VCaP (cell line): ENCODE measurements at regions not wholly inside any gene's neighbourhood (a gene's known extent, or its start where the extent isn't known, plus 50 kb on each side); places are given as distances from the start of the nearest gene placed in this dataset.

Experiments
- H3K27ac ChIP-seq: fragments of 450-650 bp; 2 replicates; pipeline ENCODE4 v1.5.1; 2017
- TF ChIP-seq, protein P1 (sequence below): fragments of 450-650 bp; conservative IDR thresholded peaks from 2 replicates; pipeline ENCODE4 v1.5.1; 2017; ENCODE audit warnings: mild to moderate bottlenecking, moderate library complexity

DNA sequence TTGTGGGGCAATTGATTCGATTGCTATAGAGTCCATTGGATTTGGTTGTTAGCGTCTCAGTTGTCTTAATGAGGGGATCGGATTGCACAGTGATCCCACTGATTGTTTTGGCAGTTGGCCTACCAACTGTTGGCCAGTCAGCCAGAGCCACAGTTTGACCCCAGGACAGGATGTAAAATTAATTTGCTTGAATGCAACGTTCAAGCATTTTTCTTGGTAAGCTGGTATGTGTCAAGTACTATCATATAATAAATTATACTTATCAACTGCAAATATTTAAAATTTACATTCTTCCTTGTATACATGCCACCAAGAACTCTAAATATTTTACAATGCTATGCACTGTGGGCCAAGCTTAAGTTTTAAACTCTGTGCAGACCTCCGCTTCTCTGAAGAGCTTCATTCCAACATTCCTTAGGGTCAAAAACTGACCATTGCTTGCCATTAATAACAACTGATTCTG, 80.4 kb upstream of the OSMR start:
- TF ChIP-seq, protein P1, sequence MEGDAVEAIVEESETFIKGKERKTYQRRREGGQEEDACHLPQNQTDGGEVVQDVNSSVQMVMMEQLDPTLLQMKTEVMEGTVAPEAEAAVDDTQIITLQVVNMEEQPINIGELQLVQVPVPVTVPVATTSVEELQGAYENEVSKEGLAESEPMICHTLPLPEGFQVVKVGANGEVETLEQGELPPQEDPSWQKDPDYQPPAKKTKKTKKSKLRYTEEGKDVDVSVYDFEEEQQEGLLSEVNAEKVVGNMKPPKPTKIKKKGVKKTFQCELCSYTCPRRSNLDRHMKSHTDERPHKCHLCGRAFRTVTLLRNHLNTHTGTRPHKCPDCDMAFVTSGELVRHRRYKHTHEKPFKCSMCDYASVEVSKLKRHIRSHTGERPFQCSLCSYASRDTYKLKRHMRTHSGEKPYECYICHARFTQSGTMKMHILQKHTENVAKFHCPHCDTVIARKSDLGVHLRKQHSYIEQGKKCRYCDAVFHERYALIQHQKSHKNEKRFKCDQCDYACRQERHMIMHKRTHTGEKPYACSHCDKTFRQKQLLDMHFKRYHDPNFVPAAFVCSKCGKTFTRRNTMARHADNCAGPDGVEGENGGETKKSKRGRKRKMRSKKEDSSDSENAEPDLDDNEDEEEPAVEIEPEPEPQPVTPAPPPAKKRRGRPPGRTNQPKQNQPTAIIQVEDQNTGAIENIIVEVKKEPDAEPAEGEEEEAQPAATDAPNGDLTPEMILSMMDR, result no peak
- no peak overlapping the region for H3K27ac ChIP-seq

DNA sequence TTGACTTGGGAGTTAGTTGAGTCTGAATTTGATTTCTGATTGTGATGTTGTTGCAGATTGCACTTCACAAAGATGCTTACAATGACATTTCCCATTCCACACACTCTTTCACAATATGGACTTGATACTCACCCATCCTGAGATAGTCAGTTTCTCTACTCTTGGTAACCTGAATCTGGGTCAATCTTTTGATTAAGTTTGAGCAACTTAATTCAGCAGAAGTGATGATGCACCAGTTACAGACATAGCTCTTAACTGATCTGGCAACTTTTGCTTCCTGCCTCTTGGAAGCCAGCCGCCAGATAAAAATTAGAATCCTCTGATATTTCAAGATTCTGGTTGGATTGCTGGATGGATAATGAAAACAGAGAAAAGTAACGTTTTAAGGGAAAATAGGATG, 79.7 kb upstream of the OSMR start:
- TF ChIP-seq, protein P1, result no peak
- H3K27ac ChIP-seq, result no peak overlapping the region

DNA sequence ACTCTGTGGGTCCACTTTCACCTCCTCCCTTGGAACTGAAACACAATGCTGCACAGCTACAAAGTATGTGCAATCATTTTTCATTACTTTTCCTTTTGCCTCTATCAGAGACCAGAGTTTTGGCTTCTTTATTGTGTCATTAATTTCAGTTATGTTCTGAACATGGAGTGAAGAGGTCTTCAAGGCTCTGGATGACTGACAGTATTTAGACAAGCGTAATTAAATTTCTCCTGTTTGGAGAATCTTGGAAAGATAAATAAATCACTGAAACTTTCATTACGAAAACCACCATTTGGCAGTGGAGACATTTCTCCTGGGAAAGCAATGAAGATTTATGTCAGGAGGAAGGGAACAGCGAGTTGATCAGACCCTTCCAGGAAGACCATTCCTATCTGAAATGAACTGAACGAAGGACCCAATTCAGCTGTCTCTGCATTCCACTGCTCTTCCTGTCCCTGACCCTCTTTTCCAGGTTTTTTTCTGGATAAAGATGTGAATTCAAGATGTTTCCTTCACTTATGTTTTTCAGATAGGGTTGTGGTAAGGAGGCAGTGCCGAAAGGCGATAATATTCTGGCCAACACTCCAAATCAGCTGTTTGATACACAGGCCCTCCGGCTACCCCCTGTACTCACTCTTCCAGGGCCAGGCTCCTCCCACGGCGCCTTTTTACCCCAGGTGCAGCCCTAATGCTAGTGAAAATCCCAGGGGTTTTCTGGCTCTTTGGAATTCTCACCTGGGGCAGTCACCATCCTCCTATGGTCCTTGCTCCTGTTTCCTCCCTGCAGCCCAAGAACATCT, 77.2 kb upstream of the OSMR start:
- no peak overlapping the region for H3K27ac ChIP-seq
- TF ChIP-seq, protein P1, result no peak

DNA sequence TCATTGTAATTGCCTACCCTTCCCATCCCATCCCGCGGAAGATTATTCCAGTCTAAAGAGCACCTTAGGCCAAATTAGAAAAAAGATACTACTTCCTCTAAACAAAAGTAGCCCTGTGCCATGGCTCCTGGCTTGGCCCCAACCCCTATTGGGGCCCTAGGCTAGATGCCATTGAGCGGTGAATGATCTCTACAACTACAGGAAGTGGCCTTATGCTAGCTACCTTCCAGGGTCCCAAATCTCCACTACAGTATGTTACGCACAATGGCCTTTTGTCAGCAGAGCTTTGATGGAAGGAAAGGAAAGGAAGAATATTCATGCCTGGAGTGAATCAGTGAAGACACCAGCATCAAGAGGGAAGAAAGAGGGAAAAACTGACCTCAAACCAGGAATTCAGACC, 73.3 kb upstream of the OSMR start:
- H3K27ac ChIP-seq, result no peak overlapping the region
- TF ChIP-seq, protein P1, result no peak

DNA sequence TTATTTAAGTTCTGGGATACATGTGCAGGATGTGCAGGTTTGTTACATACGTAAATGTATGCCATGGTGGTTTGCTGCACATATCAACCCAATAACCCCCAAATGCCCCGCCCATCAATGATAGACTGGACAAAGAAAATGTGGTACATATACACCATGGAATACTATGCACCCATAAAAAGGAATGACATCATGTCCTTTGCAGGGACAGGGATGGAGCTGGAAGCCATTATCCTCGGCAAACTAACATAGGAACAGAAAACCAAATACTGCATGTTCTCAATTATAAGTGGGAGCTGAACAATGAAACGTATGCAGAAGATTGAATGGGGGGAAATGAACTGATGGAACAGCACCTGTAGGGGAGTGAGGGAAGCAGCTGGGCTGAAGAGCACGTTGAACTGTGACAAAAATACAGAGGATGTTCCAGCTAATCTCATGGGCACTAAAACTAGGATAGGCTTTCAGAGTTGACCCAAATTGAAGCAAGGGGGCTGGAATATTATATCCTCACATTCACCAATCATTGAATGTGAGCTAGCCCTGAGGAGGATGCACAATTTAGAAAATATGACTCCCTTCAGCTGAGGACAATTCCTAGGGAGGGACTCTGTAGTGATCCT, 70.5 kb upstream of the OSMR start:
- no peak overlapping the region for H3K27ac ChIP-seq
- TF ChIP-seq, protein P1, result no peak

DNA sequence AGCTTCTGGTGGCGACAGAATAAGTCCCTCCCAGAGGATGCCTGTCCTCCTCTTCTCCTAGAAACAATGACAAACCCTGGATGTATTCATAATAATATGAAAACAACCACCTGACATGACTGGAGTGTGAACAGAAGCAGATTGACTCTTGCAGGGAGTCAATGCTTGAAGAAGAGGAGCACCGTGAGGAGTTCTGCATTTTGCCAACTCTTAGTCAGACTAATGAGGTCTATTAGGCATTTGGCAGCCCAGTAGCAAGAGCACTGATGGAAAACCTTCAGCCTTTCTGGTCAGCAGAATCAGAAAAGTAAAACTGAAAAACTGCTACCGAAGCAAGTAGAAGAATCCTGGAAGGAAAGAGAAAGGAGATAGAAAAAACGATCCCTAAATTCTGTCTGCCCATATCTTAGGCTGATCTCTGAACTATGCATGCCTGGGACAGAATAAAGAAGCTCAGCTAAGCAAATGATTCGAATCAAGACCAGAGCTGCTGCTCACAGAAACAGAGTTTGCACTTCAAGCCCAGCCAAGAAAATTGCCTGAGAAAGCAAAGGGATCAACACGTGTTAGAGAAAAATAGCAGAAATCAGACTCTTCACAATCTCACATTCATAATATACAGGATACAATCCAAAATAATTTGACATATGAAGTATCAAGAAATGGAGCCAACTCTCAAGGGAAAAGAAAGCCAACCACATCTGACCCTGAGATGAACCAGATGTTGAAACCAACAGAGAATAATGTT, 69.5 kb upstream of the OSMR start:
- TF ChIP-seq, protein P1, result no peak
- H3K27ac ChIP-seq, result no peak overlapping the region

DNA sequence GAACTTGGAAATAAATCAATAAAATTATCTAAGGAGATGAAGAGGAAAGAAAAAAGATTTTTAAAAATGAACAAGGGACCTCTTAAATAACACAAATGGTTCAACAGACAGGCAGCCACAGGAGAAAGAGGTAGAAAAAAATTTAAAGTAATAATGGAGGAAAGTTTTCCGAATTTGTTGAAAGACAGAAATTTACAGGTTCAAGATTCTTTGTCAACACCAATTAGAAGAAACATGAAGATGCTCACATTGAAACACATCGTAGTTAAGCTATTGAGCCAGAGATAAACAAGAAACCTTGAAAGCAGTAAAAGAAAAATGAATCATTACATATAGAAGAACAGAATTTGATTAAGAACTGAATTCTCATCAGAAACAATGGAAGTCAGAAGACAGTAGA, 68.7 kb upstream of the OSMR start:
- TF ChIP-seq, protein P1, result no peak
- H3K27ac ChIP-seq, result no peak overlapping the region
